ENCODE measurements at regions not wholly inside any gene's neighbourhood (a gene's known extent, or its start where the extent isn't known, plus 50 kb on each side); places are given as distances from the start of the nearest gene placed in this dataset.

- DNase-seq (ENCODE audit: low read depth), result no peak
- TF ChIP-seq CTCF (conservative IDR thresholded peaks at IDR 0.05; ENCODE audit: low read depth, low read length), result no peak
- no peak overlapping the region for H3K4me3 ChIP-seq (ENCODE audit: low read length)
Observed at GRCh38 chr2:5984273-5984655, 292.1 kb downstream of the SOX11 start.

- no peak for DNase-seq (ENCODE audit: low read depth)
- no peak for TF ChIP-seq CTCF (conservative IDR thresholded peaks at IDR 0.05; ENCODE audit: low read depth, low read length)
- H3K4me3 ChIP-seq (ENCODE audit: low read length), result no peak overlapping the region
Observed at GRCh38 chr2:5984946-5985345, 292.8 kb downstream of the SOX11 start.

- no peak overlapping the region for H3K4me3 ChIP-seq (ENCODE audit: low read length)
- no peak for DNase-seq (ENCODE audit: low read depth)
- TF ChIP-seq CTCF (conservative IDR thresholded peaks at IDR 0.05; ENCODE audit: low read depth, low read length), result no peak
Observed at GRCh38 chr2:5985536-5986385, 293.6 kb downstream of the SOX11 start.

GRCh38 chr2:5986801-5987787 is 294.9 kb downstream of the SOX11 start:
- no peak overlapping the region for H3K4me3 ChIP-seq (ENCODE audit: low read length)
- TF ChIP-seq CTCF (conservative IDR thresholded peaks at IDR 0.05; ENCODE audit: low read depth, low read length), result no peak
- no peak for DNase-seq (ENCODE audit: low read depth)

- no peak for TF ChIP-seq CTCF (conservative IDR thresholded peaks at IDR 0.05; ENCODE audit: low read depth, low read length)
- no peak overlapping the region for H3K4me3 ChIP-seq (ENCODE audit: low read length)
- no peak for DNase-seq (ENCODE audit: low read depth)
Observed at GRCh38 chr2:5988120-5988519, 295.9 kb downstream of the SOX11 start.

- DNase-seq (ENCODE audit: low read depth), result no peak
Observed at GRCh38 chr2:5990086-5990485, 297.9 kb downstream of the SOX11 start.

More at GRCh38 chr2:5990086-5990485, 297.9 kb downstream of the SOX11 start:
- TF ChIP-seq CTCF (conservative IDR thresholded peaks at IDR 0.05; ENCODE audit: low read depth, low read length), result no peak
- H3K4me3 ChIP-seq (ENCODE audit: low read length), result no peak overlapping the region

Measured in retinal pigment epithelial cell (primary cell).